Cardiac fibroblast (primary cell): ENCODE measurements at regions not wholly inside any gene's neighbourhood (a gene's known extent, or its start where the extent isn't known, plus 50 kb on each side); places are given as distances from the start of the nearest gene placed in this dataset.

Experiments used
- DNase-seq, 2 donors: peaks; one replicate each; pipeline versions ENCODE4 v3.0.0 to v3.0.0-alpha.2; 2010; ENCODE audit warnings: low read depth in 2 of 2
- H3K4me3 ChIP-seq, 2 donors: replicated peaks in 1 of 2; 1 replicate in 1 of 2; 2 replicates in 1 of 2; pipeline ENCODE4 v1.5.1; 2011; ENCODE audit warnings: low read depth in 2 of 2, low read length in 2 of 2, mild to moderate bottlenecking in 2 of 2, moderate library complexity in 1 of 2
- TF ChIP-seq, protein P1 (sequence below): IDR thresholded peaks from one replicate; pipeline ENCODE4 v1.5.1; 2011; ENCODE audit warnings: low read depth, mild to moderate bottlenecking, low read length, inconsistent platforms

- no peak overlapping the region for H3K4me3 ChIP-seq
- TF ChIP-seq, protein P1, sequence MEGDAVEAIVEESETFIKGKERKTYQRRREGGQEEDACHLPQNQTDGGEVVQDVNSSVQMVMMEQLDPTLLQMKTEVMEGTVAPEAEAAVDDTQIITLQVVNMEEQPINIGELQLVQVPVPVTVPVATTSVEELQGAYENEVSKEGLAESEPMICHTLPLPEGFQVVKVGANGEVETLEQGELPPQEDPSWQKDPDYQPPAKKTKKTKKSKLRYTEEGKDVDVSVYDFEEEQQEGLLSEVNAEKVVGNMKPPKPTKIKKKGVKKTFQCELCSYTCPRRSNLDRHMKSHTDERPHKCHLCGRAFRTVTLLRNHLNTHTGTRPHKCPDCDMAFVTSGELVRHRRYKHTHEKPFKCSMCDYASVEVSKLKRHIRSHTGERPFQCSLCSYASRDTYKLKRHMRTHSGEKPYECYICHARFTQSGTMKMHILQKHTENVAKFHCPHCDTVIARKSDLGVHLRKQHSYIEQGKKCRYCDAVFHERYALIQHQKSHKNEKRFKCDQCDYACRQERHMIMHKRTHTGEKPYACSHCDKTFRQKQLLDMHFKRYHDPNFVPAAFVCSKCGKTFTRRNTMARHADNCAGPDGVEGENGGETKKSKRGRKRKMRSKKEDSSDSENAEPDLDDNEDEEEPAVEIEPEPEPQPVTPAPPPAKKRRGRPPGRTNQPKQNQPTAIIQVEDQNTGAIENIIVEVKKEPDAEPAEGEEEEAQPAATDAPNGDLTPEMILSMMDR: no peak
- no peak for DNase-seq
Observed at GRCh38 chr1:195294911-195295310, 1313.3 kb downstream of the KCNT2 start.

GRCh38 chr1:195278644-195279043 is 1329.6 kb downstream of the KCNT2 start:
- TF ChIP-seq, protein P1: no peak
- no peak overlapping the region for H3K4me3 ChIP-seq
- DNase-seq: no peak

GRCh38 chr1:195275710-195276109 is 1332.5 kb downstream of the KCNT2 start:
- TF ChIP-seq, protein P1: no peak
- DNase-seq: no peak
- no peak overlapping the region for H3K4me3 ChIP-seq

- DNase-seq: no peak
- TF ChIP-seq, protein P1: no peak
Observed at GRCh38 chr1:195251900-195252299, 1356.3 kb downstream of the KCNT2 start.

DNA sequence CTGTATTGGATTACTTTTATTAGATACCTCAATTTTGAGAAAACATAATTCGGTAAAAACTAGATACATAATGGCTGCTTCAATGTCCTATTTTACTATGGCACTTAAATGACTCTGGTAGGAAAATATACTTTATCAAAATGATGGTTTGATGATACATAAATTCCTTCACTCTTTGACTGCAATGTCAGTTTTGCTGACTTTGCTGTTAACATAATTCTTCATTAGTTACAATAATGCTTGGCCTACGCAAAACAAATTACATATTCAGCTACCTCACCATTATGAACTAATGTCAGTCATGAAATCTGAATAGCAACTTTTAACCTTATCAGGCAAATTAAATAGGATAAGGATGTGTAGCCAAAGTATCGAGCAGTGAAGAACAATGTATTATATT is 1364.7 kb downstream of the KCNT2 start:
- DNase-seq: no peak
- TF ChIP-seq, protein P1: no peak

More at GRCh38 chr1:195251900-195252299, 1356.3 kb downstream of the KCNT2 start:
- H3K4me3 ChIP-seq: no peak overlapping the region

DNA sequence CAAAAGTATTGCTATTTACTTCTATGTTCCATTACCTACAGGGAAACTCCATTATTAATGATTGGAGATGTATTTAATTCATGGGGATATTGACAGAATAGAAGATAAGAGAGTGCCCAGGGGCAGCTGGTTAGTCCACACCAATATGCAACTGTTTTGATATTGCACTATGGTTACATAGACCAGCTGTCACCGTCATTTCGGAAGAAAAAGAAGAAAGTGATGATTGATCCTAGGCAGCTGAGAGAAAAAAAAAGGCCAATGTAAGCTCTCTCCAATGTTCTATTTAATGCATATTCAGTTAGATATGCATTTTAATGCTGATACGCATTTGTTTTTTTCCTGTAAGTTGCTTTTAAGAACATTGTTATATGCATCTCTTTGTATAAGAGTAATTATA is 1367.2 kb downstream of the KCNT2 start:
- no peak overlapping the region for H3K4me3 ChIP-seq
- DNase-seq: no peak
- TF ChIP-seq, protein P1: no peak

More for the DNA sequence above, 1364.7 kb downstream of the KCNT2 start:
- H3K4me3 ChIP-seq: no peak overlapping the region

DNA sequence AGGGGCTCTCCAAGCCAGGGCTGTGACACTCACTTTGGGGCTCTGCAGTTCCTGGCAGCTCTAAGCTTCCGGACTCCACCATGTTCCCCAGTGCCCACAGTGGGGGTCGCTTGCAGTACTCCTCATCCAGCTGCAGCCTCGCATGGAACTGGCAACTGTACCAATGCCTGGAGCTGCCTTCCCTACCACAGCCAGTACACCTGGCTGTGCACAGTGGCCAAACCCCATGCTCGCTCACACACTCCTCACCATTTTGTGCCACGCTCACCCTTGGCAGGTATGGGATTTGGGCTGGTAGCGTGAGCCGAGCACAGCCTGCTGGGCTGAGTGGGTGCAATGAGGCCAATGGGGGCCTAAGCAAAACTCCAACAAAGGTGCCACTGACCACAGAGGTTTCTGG is 1369.9 kb downstream of the KCNT2 start:
- no peak for DNase-seq
- no peak overlapping the region for H3K4me3 ChIP-seq
- TF ChIP-seq, protein P1: no peak
